ENCODE measurements at regions not wholly inside any gene's neighbourhood (a gene's known extent, or its start where the extent isn't known, plus 50 kb on each side); places are given as distances from the start of the nearest gene placed in this dataset.

DNA sequence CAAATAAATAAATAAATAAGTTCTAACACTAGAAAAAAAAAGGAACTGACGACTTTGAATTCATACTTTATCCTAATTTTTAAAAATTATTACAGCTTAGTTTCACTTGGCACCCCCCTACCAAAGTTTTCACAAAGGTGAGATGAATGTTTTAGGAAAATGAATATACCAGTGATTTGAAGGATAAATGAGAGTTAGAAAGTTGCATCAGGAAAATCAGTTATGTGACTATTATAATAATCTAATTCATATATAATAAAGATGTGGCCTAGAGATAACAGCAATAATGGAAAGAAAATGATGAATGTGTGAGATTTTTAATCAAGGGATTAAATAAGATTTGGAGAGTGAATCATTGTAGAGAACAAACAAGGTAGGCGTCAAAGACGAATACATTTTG, 103.0 kb upstream of the RAP1B start:
- TF ChIP-seq, protein P1, sequence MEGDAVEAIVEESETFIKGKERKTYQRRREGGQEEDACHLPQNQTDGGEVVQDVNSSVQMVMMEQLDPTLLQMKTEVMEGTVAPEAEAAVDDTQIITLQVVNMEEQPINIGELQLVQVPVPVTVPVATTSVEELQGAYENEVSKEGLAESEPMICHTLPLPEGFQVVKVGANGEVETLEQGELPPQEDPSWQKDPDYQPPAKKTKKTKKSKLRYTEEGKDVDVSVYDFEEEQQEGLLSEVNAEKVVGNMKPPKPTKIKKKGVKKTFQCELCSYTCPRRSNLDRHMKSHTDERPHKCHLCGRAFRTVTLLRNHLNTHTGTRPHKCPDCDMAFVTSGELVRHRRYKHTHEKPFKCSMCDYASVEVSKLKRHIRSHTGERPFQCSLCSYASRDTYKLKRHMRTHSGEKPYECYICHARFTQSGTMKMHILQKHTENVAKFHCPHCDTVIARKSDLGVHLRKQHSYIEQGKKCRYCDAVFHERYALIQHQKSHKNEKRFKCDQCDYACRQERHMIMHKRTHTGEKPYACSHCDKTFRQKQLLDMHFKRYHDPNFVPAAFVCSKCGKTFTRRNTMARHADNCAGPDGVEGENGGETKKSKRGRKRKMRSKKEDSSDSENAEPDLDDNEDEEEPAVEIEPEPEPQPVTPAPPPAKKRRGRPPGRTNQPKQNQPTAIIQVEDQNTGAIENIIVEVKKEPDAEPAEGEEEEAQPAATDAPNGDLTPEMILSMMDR (IDR thresholded peaks at IDR 0.05): no peak
- TF ChIP-seq POLR2A (IDR thresholded peaks at IDR 0.05): no peak
